ENCODE measurements at regions not wholly inside any gene's neighbourhood (a gene's known extent, or its start where the extent isn't known, plus 50 kb on each side); places are given as distances from the start of the nearest gene placed in this dataset.
A peak's percentile ranks its signal among the peaks of the same experiment; 100 is the strongest.

GRCh38 chr2:180733330-180733729 lies 247.1 kb upstream of the UBE2E3 start:
- no peak for DNase-seq

GRCh38 chr2:180732337-180732736 lies 248.1 kb upstream of the UBE2E3 start:
- no peak for DNase-seq

GRCh38 chr2:180730976-180731375 lies 249.4 kb upstream of the UBE2E3 start:
- no peak for DNase-seq

- no peak for DNase-seq
Measured at GRCh38 chr2:180728928-180729559, 251.4 kb upstream of the UBE2E3 start.

- no peak for DNase-seq
Measured at GRCh38 chr2:180723712-180724111, 256.7 kb upstream of the UBE2E3 start.

- DNase-seq = no peak
Measured at GRCh38 chr2:180722551-180723239, 257.7 kb upstream of the UBE2E3 start.

- no peak for DNase-seq
Measured at GRCh38 chr2:180720829-180721228, 259.6 kb upstream of the UBE2E3 start.

- DNase-seq = no peak
Measured at GRCh38 chr2:180717588-180717987, 262.8 kb upstream of the UBE2E3 start.

GRCh38 chr2:180716186-180717180 lies 263.9 kb upstream of the UBE2E3 start:
- DNase-seq = no peak

- no peak for DNase-seq
Measured at GRCh38 chr2:180715044-180715443, 265.4 kb upstream of the UBE2E3 start.

GRCh38 chr2:180709392-180710145 lies 270.8 kb upstream of the UBE2E3 start:
- no peak for DNase-seq

GRCh38 chr2:180707884-180708205 lies 272.6 kb upstream of the UBE2E3 start:
- DNase-seq = peak; percentile 33

- no peak for DNase-seq
Measured at GRCh38 chr2:180707175-180707883, 273.1 kb upstream of the UBE2E3 start.

- no peak for DNase-seq
Measured at GRCh38 chr2:180706694-180707093, 273.7 kb upstream of the UBE2E3 start.

- DNase-seq = no peak
Measured at GRCh38 chr2:180705551-180705950, 274.9 kb upstream of the UBE2E3 start.

- DNase-seq = peak; percentile 7
Measured at GRCh38 chr2:180705122-180705521, 275.3 kb upstream of the UBE2E3 start.

- DNase-seq = no peak
Measured at GRCh38 chr2:180699657-180700361, 280.6 kb upstream of the UBE2E3 start.

GRCh38 chr2:180698668-180699067 lies 281.7 kb upstream of the UBE2E3 start:
- DNase-seq = no peak

- DNase-seq = no peak
Measured at GRCh38 chr2:180695586-180696401, 284.6 kb upstream of the UBE2E3 start.
